ENCODE measurements at regions not wholly inside any gene's neighbourhood (a gene's known extent, or its start where the extent isn't known, plus 50 kb on each side); places are given as distances from the start of the nearest gene placed in this dataset.

DNA sequence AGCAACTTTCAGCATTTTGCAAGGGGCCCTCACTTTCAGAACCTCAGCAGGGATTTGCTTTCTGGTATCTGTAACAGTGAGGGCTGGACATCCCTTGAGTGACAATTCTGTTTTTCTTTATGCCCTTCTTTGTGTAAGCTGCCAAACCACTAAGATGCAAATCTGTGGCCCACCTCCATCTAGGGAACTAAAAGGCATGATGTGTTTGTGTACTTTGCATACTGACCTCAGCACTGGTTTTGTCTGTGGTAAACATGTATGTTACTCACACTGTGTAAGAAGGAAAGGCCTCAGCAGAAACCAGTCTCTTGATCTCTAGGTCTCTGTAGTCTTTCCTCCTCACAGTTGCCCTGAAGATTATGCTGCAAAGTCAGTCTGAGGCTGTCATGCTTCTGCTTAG, 396.6 kb upstream of the DYNLRB2 start:
- no peak for DNase-seq (ENCODE audit: low read depth in 2 of 3, low spot score in 1 of 3)

DNA sequence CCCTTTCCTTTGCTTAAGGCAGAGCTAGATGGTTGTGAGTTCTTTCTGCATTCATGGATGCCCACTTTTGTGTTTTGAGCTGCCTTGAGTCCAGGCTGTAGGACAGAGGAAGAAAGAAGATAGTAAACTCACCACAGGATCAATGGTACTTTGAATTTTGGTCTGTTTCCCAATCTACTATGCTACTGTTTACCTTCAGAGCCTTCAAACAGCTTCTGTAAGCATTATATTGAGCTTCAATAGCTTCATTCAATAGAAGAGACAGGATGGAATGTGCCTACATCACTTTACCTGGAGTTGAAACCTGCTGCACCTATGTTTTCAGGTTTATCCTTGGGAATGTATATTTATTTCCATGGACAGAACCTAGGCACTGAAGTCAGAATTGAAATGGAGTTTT, 397.9 kb upstream of the DYNLRB2 start:
- DNase-seq (ENCODE audit: low read depth in 2 of 3, low spot score in 1 of 3), result no peak

DNA sequence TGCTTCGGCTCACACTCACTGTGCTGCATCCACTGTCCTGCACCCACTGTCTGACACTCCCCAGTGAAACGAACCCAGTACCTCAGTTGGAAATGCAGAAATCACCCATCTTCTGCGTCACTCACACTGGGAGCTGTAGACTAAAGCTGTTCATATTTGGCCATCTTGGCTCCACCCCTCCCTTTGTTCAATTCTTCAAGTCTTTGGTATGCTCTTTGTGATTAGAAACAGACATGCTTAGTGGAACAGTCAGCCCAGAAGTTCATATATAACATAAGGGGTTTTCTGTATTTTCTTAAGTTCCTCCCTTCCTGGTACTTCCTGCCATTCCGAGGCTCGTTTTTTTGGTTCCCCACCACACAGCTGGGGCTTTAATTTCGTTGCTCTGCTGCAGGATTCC, 398.5 kb upstream of the DYNLRB2 start:
- DNase-seq (ENCODE audit: low read depth in 2 of 3, low spot score in 1 of 3), result no peak

DNA sequence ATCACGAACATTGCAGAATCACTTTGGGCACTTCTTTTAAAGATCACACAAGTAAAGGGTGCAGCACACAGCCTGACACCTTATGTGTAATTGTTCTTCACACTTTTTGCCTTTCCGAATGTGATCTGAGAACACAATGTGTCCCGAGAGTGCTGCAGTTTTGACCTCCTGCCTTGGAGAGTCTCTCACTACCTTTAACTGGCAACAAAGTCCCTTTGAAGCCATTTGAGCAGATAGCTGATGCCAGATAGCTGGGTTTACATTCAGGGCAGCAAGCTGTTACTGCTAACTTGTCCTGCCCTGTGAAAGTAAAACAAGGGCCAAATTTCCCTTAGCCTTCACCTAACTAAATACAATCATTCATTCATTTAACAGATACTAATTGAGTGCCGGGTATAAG, 411.0 kb upstream of the DYNLRB2 start:
- DNase-seq (ENCODE audit: low read depth in 2 of 3, low spot score in 1 of 3), result no peak

DNA sequence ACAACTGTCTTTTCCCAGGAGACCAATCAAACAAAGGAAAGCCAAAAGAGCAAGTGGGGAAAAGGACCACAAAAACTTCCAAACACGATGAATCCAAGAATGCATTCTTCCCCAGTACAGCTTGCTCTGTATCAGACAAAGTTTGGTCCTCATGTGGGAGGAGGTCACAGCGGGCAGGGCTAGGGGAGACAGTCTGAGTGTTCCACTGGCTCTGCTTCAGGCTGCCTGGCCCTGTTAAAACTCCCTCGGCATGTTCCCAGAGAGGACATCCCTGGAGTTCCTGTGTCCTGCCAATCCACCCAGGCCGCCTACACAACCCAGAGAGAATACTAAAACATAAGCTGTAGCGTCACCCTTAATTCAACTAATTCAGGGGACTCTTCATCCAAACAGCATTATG, 415.1 kb upstream of the DYNLRB2 start:
- no peak for DNase-seq (ENCODE audit: low read depth in 2 of 3, low spot score in 1 of 3)

DNA sequence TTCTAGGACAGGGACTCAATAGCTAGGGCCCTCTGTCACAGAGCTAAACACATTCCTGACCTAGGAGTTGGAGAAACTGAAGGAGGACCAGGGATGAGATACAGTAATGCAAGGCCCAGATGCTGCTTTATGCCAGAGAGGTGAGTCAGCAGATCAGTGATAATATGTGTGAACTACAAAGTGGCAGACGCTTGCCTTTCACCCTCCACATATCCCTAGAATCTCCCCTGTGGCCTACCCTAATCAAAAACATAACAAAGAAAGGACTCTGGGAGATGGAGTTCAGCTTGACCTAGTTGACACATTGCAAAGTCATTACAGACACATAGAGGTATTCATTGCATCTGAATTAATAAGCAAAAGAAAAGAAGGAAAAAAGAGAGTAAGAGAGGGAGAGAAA, 417.6 kb upstream of the DYNLRB2 start:
- DNase-seq (ENCODE audit: low read depth in 2 of 3, low spot score in 1 of 3), result no peak

DNA sequence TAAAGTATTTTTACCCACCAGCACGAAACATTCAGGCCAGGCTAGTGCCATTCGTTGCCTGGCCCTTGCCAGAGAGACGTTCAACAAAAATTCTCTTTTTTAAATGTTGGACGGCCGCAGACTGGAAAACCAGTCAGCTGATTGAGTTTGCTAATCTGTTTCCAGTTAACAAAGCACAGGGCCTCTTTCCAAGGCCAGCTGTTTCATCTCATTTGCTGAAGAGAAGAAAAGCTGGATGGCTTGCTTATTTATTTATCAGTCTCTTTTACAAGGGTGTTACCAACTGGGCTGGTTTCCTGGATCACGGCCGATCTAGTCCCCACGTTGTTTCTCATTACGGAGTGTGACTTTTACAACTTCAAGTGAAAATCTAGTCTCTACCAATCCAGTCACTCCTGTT, 418.7 kb upstream of the DYNLRB2 start:
- no peak for DNase-seq (ENCODE audit: low read depth in 2 of 3, low spot score in 1 of 3)

DNA sequence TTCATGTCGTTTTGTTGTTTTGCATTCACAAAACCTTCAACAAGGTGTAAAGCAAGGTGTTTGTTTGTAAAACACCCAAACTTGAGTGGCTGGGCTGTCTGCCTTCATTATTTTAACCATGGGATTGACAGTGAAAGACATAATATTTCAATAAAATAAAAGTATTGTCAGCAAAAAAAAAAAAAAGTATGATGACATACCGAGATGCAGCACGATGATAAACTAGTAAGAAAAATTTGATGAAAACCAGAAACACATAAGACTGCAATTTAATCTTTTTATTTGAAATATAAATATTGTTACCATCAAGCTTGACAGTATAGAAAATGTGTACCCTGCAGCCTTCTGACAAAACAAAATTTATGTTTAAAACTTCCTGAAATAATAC, 419.3 kb upstream of the DYNLRB2 start:
- DNase-seq (ENCODE audit: low read depth in 2 of 3, low spot score in 1 of 3), result no peak

DNA sequence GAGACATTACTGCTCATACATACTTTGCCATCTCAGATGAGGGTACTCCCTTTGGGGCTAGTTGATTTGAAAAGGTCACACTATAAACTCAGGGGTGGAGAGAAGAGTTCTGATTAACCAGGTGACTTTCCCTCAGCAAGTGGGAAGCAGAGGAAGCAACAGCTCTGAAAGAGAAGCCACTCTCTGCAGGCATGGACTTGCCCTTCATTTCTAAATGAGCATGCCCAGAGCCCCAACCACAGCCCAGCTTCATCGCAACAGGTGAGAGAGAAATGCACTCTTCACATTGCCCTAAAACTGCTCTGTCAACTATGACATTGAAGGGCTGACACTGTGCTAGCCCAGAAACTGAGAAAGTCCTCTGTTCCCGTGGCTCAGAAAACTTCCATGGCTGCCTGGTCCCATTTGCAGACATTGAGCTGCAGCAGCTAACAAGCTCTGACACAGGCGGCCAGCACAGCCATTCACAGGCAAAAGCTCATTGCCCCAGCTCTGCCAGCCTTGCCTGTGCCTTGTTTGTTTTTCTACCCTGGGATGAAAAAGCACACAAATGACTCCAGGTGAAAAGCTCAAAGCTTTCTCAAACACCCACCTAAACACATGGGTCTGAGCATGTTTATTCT, 419.8 kb upstream of the DYNLRB2 start:
- no peak for DNase-seq (ENCODE audit: low read depth in 2 of 3, low spot score in 1 of 3)

DNA sequence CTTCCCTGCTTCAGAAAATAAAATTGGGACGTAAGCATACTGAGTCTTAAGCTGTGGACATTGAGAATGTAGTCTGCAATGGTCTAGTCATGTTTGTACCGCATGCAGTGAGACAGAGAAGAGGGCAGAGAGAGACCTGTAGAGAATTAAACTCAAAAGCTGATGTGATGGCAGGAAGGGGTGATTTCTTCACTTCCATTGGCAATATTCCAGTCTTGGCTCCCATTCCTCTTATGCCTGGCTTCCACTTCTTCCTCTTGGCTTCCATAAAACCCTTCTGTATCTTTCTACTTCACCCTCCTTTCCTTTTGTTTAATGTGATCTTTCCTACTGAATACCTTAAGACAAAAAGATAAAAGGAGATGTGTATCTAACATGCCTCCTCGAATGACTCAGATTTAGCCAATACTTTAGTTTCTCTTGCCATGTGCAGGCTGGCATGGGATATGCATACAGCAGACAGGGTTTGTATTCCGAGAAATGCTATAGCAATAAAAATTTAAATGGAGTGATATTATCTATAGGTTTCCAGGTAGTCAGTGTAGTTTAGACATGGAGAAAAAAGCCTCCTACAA, 423.1 kb upstream of the DYNLRB2 start:
- no peak for DNase-seq (ENCODE audit: low read depth in 2 of 3, low spot score in 1 of 3)

DNA sequence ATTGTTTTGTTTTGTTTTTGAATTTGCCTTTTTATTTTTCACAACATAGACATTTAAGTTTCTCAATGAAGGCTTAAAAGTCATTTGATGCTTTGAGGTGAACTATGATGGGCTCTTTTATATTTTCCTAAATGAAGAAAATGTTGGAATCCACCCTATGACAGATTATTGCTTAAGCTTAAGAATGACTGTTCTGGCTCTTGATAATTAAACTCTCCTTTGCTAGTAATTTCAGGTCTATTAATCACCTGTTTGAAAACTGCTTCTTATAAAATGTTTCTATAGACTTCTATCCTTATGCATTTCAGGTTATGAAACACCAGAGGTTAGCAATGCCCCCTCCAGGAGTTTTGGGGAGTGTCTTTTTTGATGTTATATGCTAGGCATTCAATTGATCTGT, 424.1 kb upstream of the DYNLRB2 start:
- no peak for DNase-seq (ENCODE audit: low read depth in 2 of 3, low spot score in 1 of 3)

DNA sequence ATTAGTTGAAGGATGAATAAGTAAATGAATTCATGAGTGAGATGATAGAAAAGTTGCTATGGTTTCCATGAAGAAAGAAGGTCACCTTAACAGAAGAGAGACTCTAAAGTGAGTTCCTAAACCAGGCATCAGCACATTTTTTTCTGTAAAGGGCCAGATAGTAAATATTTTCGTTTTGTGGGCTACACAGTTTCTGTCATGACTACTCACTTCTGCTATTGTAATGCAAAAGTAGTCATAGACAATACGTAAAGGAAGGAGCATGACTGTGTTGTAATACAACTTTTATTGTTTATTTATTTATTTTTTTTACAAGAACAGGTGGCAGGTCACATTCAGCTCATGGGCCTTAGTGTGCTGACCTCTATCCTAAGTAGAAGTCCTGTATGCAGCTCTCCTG, 426.1 kb upstream of the DYNLRB2 start:
- DNase-seq (ENCODE audit: low read depth in 2 of 3, low spot score in 1 of 3), result no peak

DNA sequence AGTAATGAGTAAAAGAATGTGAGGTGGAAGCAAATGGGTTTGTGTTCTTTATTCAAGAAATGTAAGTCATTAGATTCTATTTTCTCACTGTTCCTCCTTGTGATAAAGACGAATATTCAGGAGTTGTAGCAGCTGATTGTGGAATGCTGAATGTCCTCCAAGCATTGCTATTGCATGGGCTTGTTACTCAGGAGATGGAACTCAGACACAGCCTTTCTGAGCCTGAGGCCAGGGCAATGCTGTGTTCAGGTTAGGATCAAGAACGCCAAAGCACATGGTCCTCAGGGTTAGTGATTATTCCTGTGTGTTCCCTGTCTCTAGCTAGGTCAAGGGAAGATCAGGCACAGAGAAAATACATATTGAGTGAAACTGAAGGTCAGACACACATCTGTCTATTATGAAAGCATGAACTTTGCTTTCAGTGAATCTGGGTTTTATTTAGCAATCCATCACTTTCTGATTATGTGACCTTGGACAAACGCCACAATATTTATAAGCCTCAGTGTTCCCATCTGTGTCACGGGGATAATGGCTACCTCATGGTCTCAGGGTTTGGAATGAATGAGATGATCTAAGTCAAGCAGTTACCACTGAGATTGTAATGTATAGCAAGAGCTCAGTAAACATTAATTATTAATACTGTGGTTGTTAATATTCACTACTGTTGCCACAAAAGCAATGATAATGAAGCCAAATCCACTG, 426.8 kb upstream of the DYNLRB2 start:
- DNase-seq (ENCODE audit: low read depth in 2 of 3, low spot score in 1 of 3), result no peak

DNA sequence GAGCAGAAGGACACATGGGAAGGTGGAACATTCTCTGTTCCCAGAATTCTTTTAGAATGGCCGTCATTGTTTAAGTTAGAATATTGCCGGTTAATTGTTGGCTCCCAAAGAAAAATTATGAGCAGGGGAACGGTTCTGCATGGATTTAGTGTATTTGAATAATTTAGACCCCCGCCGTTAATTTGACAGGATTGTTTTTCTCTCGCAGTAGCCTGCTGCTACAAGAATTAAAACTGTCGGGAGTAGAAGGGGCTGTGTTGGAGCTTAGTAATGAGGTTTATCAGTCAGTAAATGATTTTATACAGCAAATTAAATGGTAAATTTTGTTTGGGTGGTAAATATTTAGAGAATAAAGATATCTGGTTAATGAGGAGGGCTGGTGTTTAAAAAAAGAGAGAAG, 431.2 kb upstream of the DYNLRB2 start:
- no peak for DNase-seq (ENCODE audit: low read depth in 2 of 3, low spot score in 1 of 3)

DNA sequence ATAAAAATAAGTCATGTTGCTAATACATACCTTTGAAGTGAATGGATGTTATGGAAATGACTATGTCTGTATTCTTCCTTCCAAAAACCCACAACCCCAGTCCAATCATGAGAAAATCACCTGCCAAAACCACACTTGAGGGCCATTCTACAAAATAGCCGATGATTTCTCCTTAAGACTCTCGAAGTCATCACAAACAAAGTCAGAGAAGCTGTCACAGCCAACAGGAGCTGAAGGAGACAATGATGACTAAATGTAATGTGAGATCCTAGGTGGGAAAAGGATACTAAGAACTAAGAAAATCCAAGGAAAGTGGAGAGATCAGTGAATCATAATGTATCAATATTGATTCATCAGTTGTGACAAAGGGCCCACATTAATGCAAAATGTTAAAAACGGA, 432.9 kb upstream of the DYNLRB2 start:
- DNase-seq (ENCODE audit: low read depth in 2 of 3, low spot score in 1 of 3), result no peak

DNA sequence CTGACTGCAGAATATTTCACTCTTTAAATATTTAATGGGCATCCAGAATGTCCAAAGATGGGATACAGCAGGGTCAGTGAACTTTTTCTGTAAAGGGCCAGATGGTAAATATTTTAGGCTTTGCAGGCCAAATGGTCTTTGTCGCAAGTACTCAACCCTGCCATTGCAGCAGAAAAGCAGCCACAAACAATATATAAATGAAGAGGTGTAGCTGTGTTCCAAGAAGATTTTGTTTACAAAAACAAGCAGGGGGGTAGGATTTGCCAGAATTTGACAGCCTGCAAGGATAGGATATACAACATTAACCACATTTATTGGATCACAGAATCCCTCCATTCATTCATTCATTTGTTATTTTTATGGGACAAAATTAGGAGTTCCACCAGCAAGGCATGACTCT, 435.0 kb upstream of the DYNLRB2 start:
- no peak for DNase-seq (ENCODE audit: low read depth in 2 of 3, low spot score in 1 of 3)

DNA sequence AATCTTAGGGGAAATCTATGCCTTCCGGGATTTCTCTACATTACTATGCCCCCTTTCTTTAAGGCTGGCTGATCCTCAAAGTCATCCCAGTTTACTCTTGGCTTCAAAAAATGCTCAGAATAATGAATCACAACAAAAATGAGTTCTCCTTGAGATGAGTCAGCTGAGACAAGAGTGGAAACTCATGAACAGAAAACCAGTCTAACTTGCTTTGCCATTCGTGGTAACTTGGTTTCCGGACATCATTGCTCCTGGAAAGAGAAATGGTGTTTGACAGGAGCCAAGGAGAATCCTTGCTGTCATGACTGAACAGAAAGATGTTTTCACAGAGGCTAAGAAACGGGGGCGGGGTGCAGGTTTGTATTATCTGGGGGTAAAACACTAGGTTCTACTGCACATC, 435.6 kb upstream of the DYNLRB2 start:
- no peak for DNase-seq (ENCODE audit: low read depth in 2 of 3, low spot score in 1 of 3)

DNA sequence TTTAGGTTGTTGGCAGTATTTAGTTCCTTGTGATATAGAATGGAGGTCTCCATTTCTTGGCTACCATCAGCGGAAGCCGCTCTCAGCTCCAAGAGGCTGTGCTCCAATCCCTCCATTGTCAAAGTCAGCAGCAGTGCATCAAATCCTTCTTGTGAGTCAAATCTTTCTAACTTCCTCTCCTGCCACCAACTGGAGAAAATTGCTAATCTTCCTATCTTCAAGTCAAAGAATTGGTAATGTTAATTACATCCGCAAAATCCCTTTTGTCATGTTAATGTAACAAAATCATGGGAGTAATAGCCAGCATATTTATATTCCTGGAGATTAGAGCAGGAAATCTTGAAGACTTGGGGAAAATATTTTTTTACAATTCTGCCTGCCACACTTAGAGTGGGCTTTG, 436.4 kb upstream of the DYNLRB2 start:
- no peak for DNase-seq (ENCODE audit: low read depth in 2 of 3, low spot score in 1 of 3)

DNA sequence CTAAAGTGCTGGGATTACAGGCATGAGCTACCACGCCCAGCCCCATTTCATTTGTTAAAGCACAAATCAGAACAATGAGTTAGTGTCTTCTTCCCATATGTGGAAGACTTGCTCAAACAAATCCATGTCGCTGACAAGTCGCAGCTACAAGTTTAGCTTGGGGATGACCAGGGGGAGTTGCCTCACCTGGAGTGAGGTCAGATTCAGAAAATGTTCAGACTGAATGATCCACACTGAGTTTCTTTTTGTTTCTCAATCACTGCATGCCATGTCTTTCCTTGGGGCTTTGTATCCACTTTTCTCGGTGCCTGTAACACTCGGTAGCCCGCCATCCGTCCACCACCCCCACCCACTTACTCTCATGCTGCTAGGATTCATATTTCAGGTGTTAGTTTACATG, 437.3 kb upstream of the DYNLRB2 start:
- no peak for DNase-seq (ENCODE audit: low read depth in 2 of 3, low spot score in 1 of 3)

DNA sequence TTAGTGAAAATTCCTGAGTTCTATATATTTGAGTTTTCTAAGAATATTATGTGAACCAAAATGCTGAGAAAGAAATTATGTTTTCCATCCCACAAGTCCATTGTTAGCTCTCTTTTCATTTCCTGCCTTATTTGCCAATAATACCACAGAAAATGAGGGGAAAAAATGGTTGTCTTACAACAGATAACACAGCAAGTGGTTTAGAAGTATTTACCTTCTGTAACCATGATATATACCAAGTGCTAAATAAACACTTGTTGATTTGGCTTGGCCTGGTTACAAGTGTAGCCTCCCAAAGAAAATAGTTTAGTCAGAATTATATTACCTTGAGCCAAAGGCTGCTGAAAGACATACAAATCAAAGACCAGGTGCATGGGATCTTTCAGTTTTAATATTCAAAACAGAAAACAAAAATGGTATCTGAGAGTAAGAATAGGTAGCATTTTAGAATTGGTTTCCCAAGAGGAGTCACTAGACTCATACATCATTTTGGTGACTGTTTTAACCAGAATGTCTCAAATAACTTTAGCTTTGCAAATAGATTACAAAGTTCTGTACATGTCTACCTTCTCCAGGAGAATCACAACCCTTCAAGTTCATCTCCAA, 439.8 kb upstream of the DYNLRB2 start:
- no peak for DNase-seq (ENCODE audit: low read depth in 2 of 3, low spot score in 1 of 3)

DNA sequence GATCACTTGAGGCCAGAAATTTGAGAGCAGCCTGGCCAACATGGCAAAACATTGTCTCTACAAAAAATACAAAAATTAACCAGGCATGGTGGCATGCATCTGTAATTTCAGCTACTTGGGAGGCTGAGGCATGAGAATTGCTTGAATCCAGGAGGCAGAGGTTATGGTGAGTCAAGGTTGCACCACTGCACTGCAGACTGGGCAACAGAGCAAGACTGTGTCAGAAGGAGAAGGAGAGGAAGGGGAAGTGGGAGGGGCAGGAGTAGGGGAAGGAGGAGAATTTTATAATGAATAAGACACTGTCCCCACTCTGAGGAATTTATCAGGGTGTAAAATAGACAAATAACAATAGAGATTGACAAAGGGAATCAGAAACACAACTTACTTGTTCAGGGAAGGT, 440.6 kb upstream of the DYNLRB2 start:
- DNase-seq (ENCODE audit: low read depth in 2 of 3, low spot score in 1 of 3), result no peak

DNA sequence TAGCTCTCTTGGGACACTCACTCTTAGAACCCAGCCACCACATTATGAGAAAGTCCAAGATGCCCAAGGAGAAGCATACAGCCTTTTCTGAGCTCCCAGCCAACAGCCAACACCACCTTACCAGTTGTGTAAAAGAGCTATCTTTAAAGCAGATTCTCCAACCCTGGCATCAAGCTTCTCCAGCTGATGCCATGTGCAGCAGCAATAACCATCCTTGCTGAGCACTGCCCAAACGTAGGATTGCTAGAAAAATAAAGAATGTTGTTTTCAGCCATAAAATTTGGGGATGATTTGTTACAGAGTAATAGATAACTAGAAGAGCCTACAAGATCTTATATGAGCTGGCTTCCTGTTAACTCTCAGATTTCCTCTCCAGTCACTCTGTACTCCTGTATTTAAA, 443.7 kb upstream of the DYNLRB2 start:
- no peak for DNase-seq (ENCODE audit: low read depth in 2 of 3, low spot score in 1 of 3)

DNA sequence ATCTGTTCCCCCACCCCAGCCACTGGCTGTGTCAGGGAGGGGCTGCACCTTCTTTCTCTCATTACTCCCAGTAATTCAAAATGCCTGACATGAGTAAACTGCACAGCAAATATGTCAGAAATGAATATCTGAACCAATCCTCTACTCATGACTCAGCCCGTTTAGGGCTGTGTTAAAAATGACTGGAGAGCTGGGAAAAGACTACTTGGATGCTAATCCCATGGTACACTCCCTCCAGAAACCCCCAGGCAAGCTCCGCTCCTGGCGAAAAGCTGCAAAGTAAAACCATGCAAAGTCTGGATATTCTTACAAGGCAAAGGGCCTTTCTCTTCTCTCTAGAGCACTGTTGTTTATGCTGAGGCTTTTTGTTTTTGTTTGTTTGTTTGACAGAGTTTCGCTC, 448.1 kb upstream of the DYNLRB2 start:
- no peak for DNase-seq (ENCODE audit: low read depth in 2 of 3, low spot score in 1 of 3)

All from stimulated activated CD4-positive, alpha-beta T cell treated with anti-CD3 and anti-CD28 coated beads, Interleukin-12 subunit alpha, Interleukin-12 subunit beta, amount 100 ng/mL, for 48 hours (primary cell).